Suprapubic skin (tissue), 4 donors: ENCODE measurements at regions not wholly inside any gene's neighbourhood (a gene's known extent, or its start where the extent isn't known, plus 50 kb on each side); places are given as distances from the start of the nearest gene placed in this dataset.

Experiments used
- DNase-seq, 2 donors: peaks; one replicate each; pipeline ENCODE4 v3.0.0-alpha.2; 2019; ENCODE audit warnings: low spot score in 2 of 2
- H3K27ac ChIP-seq: fragments of 200-600 bp; sonication (generic); one replicate; pipeline ENCODE4 v1.5.1; 2019
- H3K27me3 ChIP-seq: fragments of 200-600 bp; sonication (generic); one replicate; pipeline ENCODE4 v1.5.1; 2019
- H3K36me3 ChIP-seq: fragments of 200-600 bp; sonication (generic); one replicate; pipeline ENCODE4 v1.5.1; 2019
- H3K4me1 ChIP-seq: fragments of 200-600 bp; sonication (generic); one replicate; pipeline ENCODE4 v1.5.1; 2019
- H3K4me3 ChIP-seq: fragments of 200-600 bp; sonication (generic); one replicate; pipeline ENCODE4 v1.5.1; 2019; ENCODE audit warnings: mild to moderate bottlenecking
- H3K9me3 ChIP-seq: fragments of 200-600 bp; sonication (generic); one replicate; pipeline ENCODE4 v1.5.1; 2019
- CTCF ChIP-seq, 2 donors: fragments of 200-600 bp in 1 of 2; fragments of 450-650 bp in 1 of 2; sonication (generic) in 1 of 2; IDR thresholded peaks; one replicate each; pipeline ENCODE4 v1.5.1; 2016 to 2019; ENCODE audit warnings: antibody characterized with exemption in 2 of 2, mild to moderate bottlenecking in 1 of 2, moderate library complexity in 1 of 2
- EP300 ChIP-seq: sonication (generic); formaldehyde crosslinking; IDR thresholded peaks from one replicate; pipeline ENCODE4 v1.6.1; 2017; ENCODE audit warnings: antibody characterized with exemption
- POLR2A ChIP-seq, 2 donors: fragments of 450-650 bp; IDR thresholded peaks; one replicate each; pipeline ENCODE4 v1.6.1; 2017; ENCODE audit warnings: antibody characterized with exemption in 2 of 2, mild to moderate bottlenecking in 2 of 2, moderate library complexity in 2 of 2
- POLR2AphosphoS5 ChIP-seq, 3 donors: sonication (generic); formaldehyde crosslinking; IDR thresholded peaks; one replicate each; pipeline ENCODE4 v1.6.1; 2017; ENCODE audit warnings: antibody characterized with exemption in 3 of 3
- WGBS: methylation state at CpG from one replicate; pipeline ENCODE4 v1.1.5; 2018; 5-methylcytosine and 5-hydroxymethylcytosine counted together

GRCh38 chr11:30697032-30697431 lies 110.9 kb upstream of the MPPED2 start:
- Histone ChIP-seq H3K4me3 (no peak overlapping the region), H3K27ac (no peak overlapping the region), H3K4me1 (no peaks in the 10 kb centered on the region), H3K27me3 (no peaks in the 10 kb centered on the region), H3K9me3 (no peaks in the 10 kb centered on the region), H3K36me3 (no peaks in the 10 kb centered on the region)
- 75% methylated on average over 4 of the region's 4 CpGs for WGBS
- DNase-seq = no peak
- TF ChIP-seq CTCF (IDR thresholded peaks at IDR 0.05) (no peak), EP300 (no peak), POLR2A (IDR thresholded peaks at IDR 0.05) (no peak), POLR2AphosphoS5 (IDR thresholded peaks at IDR 0.05) (no peak)

- Histone ChIP-seq H3K36me3 (no peaks in the 10 kb centered on the region), H3K9me3 (no peaks in the 10 kb centered on the region), H3K4me3 (no peak overlapping the region), H3K27ac (no peak overlapping the region), H3K27me3 (no peaks in the 10 kb centered on the region), H3K4me1 (no peaks in the 10 kb centered on the region)
- DNase-seq = no peak
- TF ChIP-seq POLR2AphosphoS5 (IDR thresholded peaks at IDR 0.05) (no peak), POLR2A (IDR thresholded peaks at IDR 0.05) (no peak)
- 48% methylated on average over 2 of the region's 2 CpGs for WGBS
Observed at GRCh38 chr11:30684772-30685171, 98.6 kb upstream of the MPPED2 start.

- TF ChIP-seq POLR2A (IDR thresholded peaks at IDR 0.05) = no peak
- TF ChIP-seq POLR2AphosphoS5 (IDR thresholded peaks at IDR 0.05) = no peak
- TF ChIP-seq CTCF (IDR thresholded peaks at IDR 0.05) = no peak
- no peak for TF ChIP-seq EP300
- no peaks in the 10 kb centered on the region for H3K9me3 ChIP-seq
- DNase-seq = no peak
- H3K36me3 ChIP-seq = no peaks in the 10 kb centered on the region
- no peaks in the 10 kb centered on the region for H3K27me3 ChIP-seq
- H3K4me3 ChIP-seq = no peak overlapping the region
- no peaks in the 10 kb centered on the region for H3K4me1 ChIP-seq
- WGBS = 97% methylated on average over 1 of the region's 1 CpG
- no peak overlapping the region for H3K27ac ChIP-seq
Observed at GRCh38 chr11:30683176-30683575, 97.0 kb upstream of the MPPED2 start.

- no peak overlapping the region for H3K27ac ChIP-seq
- DNase-seq = no peak
- H3K27me3 ChIP-seq = no peaks in the 10 kb centered on the region
- H3K4me1 ChIP-seq = no peaks in the 10 kb centered on the region
- 76% methylated on average over 2 of the region's 2 CpGs for WGBS
- H3K4me3 ChIP-seq = no peak overlapping the region
- no peaks in the 10 kb centered on the region for H3K9me3 ChIP-seq
- H3K36me3 ChIP-seq = no peaks in the 10 kb centered on the region
- no peak for TF ChIP-seq POLR2AphosphoS5 (IDR thresholded peaks at IDR 0.05)
- no peak for TF ChIP-seq POLR2A (IDR thresholded peaks at IDR 0.05)
- no peak for TF ChIP-seq EP300
- no peak for TF ChIP-seq CTCF (IDR thresholded peaks at IDR 0.05)
Observed at GRCh38 chr11:30666817-30667216, 80.7 kb upstream of the MPPED2 start.

- H3K9me3 ChIP-seq = no peaks in the 10 kb centered on the region
- TF ChIP-seq POLR2AphosphoS5 (IDR thresholded peaks at IDR 0.05) (no peak), POLR2A (IDR thresholded peaks at IDR 0.05) (no peak), EP300 (no peak), CTCF (IDR thresholded peaks at IDR 0.05) (no peak)
- 82% methylated on average over 5 of the region's 5 CpGs for WGBS
- H3K4me1 ChIP-seq = no peaks in the 10 kb centered on the region
- no peak overlapping the region for H3K4me3 ChIP-seq
- no peak for DNase-seq
- H3K27me3 ChIP-seq = no peaks in the 10 kb centered on the region
- H3K36me3 ChIP-seq = no peaks in the 10 kb centered on the region
- no peak overlapping the region for H3K27ac ChIP-seq
Observed at GRCh38 chr11:30665067-30665466, 78.9 kb upstream of the MPPED2 start.

GRCh38 chr11:30653606-30654005 lies 67.5 kb upstream of the MPPED2 start:
- Histone ChIP-seq H3K4me1 (no peaks in the 10 kb centered on the region), H3K27ac (no peak overlapping the region), H3K9me3 (no peaks in the 10 kb centered on the region), H3K4me3 (no peak overlapping the region), H3K27me3 (no peaks in the 10 kb centered on the region), H3K36me3 (no peaks in the 10 kb centered on the region)
- no peak for TF ChIP-seq POLR2AphosphoS5 (IDR thresholded peaks at IDR 0.05)
- TF ChIP-seq POLR2A (IDR thresholded peaks at IDR 0.05) = no peak
- no peak for TF ChIP-seq EP300
- no peak for TF ChIP-seq CTCF (IDR thresholded peaks at IDR 0.05)
- WGBS = 68% methylated on average over 1 of the region's 1 CpG
- DNase-seq = no peak
